ENCODE measurements at regions not wholly inside any gene's neighbourhood (a gene's known extent, or its start where the extent isn't known, plus 50 kb on each side); places are given as distances from the start of the nearest gene placed in this dataset.
"Not testable (repeated sequence)": the region's sequence is repeated elsewhere in the genome, so short reads cannot be mapped to it uniquely, and the experiment has no call there.

GRCh38 chr6:170193326-170193821 is 97.5 kb downstream of the DLL1 start:
- DNase-seq (ENCODE audit: low spot score): no peak

- DNase-seq (ENCODE audit: low spot score): no peak
Observed at GRCh38 chr6:170192905-170193304, 98.0 kb downstream of the DLL1 start.

DNA sequence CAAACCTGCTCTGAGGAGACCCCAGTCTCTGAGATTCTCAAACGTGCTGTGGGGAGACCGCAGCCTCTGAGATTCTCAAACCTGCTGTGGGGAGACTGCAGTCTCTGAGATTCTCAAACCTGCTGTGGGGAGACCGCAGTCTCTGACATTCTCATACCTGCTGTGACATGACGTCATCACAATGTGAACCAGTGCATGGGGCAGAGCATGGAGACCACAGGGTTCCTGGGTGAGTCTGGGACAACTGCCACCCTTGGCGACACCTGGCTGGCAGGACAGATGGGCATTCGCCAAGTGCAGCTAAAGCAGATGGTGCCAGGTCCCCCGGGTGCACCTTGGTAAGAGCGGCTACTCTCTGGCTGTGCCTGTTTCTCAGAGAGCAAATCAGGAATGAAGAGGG is 98.8 kb downstream of the DLL1 start:
- DNase-seq (ENCODE audit: low spot score): not testable (repeated sequence)

GRCh38 chr6:170190046-170190445 is 100.8 kb downstream of the DLL1 start:
- DNase-seq (ENCODE audit: low spot score): no peak

GRCh38 chr6:170189236-170189635 is 101.6 kb downstream of the DLL1 start:
- no peak for DNase-seq (ENCODE audit: low spot score)

DNA sequence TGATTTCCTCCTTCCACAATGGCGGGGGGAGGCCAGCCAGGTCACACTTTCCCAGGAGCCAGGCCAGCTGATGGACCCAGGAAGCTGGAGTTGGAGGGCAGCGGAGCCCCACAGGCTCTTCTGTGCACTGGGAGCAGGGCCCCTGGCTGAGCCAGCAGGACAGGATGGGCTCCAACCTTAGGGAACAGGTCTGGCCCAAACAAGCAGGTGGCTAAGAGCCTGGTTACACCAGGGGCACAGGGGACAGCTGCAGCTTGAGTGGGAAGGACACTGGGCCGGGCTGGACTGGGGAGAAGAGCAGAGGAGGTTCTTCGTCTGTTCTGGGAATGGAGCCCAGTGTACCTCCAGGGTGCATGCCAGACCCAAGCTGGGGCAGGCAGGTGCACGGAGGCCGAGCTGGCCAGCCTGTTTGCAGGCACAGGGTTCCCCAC is 102.3 kb downstream of the DLL1 start:
- DNase-seq (ENCODE audit: low spot score): no peak

GRCh38 chr6:170187669-170188566 is 103.0 kb downstream of the DLL1 start:
- no peak for DNase-seq (ENCODE audit: low spot score)

- no peak for DNase-seq (ENCODE audit: low spot score)
Observed at GRCh38 chr6:170186941-170187668, 103.8 kb downstream of the DLL1 start.

DNA sequence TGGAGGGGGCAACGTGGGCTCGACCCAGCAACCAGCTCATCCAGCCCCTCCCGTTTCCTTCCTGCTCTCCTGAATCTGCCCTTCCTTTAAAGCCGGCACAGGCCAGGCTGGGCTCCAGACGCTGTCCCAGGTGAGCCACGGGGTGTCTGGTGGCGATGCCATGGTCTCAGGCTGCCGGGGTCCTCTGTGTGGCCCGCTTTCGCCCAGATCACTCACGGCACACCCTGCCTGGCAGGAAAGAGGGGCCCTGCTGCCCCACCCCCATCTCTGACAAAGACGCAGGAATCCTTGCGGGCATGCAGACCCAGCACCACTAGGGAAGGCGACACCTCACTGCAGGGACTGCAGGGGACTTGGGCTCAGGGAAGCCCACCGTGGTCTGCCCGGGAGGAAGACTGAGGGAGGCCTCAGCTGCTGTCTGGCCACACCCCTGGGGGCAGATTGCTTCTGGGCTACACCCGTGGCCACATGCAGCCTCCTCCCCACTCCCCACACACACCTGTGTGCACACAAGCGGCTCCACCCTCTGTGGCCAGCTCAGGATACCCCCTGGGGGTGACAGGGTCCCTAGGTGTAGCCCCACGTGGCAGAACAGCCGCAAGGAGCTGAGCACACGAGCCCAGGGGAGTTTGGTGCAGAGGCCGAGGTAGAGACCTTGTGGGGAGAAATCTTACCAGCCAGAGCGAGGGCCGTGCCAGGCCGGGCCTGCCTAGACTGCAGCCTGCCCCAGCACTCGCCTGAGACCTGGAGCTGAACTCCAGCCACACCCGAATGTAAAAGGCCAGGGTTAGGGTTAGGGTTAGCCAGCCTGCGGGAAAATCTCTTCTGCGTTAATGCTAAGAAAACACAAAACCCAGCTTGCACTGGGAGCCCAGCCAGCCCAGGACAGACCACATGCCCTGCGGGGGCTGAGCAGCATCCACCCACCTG is 104.6 kb downstream of the DLL1 start:
- DNase-seq (ENCODE audit: low spot score): no peak

GRCh38 chr6:170185175-170185978 is 105.5 kb downstream of the DLL1 start:
- no peak for DNase-seq (ENCODE audit: low spot score)

GRCh38 chr6:170184316-170184715 is 106.6 kb downstream of the DLL1 start:
- DNase-seq (ENCODE audit: low spot score): no peak

GRCh38 chr6:170183521-170183920 is 107.4 kb downstream of the DLL1 start:
- DNase-seq (ENCODE audit: low spot score): no peak

DNA sequence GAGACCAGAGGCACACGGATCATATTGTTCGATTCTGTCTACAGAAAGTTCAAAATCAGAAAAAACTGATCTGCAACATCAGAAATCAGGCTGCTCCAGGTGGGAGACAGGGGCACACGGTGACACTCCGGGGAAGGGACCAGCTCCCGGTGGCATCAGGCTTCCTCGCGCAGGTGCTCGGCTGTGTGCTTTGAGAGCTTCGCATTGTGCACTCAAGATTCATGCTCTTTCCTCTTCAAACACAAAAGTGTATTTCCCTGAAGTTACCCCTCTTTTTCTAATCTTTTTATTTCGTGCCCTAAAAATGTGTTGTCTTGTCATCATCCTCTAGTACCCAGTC is 108.1 kb downstream of the DLL1 start:
- no peak for DNase-seq (ENCODE audit: low spot score)

DNA sequence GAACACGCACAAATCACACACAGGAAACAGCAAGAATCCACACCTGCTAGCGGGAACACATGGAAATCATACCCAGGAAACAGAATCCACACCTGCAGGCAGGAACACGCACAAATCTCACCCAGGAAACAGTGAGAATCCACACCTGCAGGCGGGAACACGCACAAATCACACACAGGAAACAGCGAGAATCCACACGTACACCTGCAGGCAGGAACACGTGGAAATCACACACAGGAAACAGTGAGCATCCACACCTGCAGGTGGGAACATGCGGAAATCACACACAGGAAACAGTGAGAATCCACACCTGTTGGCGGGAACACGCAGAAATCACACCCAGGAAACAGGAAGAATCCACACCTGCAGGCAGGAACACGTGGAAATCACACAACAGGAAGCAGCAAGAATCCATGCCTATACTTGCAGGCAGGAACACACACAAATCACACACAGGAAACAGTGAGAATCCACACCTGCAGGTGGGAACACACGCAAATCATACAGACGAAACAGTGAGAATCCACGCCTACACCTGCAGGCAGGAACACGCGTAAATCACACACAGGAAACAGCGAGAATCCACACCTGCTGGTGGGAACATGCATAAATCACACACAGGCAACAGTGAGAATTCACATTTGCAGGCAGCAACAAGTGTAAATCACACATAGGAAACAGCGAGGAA is 108.6 kb downstream of the DLL1 start:
- DNase-seq (ENCODE audit: low spot score): no peak

- no peak for DNase-seq (ENCODE audit: low spot score)
Observed at GRCh38 chr6:170181338-170181690, 109.6 kb downstream of the DLL1 start.

GRCh38 chr6:170180671-170181337 is 110.1 kb downstream of the DLL1 start:
- no peak for DNase-seq (ENCODE audit: low spot score)

DNA sequence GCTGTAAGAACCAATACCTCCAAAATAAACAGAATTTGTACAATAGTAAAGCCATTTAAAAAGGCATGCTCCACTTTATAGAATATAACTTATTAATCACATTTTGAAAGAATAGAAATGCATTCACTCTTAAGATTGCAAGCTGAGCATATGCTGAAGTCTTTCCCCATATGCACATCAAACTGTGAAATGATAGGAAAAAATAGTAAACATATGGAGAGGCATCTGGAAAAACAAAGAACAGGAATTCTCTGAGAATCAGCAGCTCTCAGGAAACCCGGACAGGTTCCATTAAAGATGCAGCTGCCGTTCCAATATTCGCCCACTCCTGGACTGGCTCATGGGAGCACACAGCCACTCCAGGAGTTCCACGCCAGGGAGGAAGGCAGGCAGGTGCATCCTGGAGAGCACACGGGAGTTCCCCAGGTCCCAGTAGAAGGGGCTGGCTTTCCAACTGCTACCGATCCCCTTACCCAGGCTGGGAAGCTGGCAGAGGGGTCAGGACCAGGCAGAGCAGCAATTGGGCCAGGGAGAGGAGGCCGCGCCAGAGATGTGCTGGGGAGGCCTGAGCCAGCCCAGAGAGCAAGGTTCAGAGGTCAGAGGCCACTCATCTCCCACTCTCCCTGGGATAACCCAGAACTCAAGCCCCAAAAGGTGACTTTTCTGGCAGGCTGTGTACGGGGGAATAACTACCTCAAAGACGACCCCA is 111.1 kb downstream of the DLL1 start:
- no peak for DNase-seq (ENCODE audit: low spot score)

DNA sequence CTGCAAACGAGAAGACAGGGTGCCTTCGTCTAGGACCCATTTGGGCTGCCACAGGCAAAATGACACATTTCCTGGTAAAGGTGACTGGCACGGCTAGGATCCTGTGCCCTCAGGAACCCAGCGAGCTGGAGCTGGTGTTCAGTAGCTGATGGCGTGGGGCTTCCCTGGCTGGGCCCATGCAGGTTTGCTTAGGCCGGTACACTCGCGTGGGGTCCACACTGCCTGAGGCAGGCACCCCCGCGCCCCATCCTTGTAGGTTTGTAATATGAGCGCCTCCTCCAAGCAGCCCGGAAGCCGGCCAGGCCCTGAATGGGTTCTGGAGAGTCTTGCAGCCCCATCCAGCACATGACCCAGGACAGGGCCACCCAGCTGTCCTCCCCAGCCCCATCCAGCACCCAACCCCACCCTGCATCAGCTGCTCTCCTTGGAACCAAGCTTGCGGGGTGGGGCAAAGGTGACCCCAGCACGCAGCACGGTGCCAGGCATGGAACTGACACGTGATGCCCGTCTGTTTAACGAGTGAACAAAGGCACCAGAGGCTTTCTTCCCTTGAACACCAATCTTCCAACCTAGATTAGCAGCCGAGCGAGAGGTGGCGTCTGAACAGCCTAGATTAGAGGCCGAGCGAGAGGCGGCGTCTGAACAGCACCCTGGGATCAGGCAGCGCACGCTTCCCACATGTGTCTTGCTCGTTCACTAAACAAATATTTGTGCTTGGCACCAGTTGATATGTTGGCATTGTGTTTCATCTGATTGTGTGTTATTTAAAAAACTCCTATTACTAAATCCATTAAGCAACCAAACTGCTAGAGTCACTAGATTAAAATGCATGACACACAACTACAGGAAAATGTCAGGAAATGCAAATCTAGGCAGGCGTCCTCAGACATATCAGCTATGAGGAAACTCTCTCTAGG is 112.1 kb downstream of the DLL1 start:
- DNase-seq (ENCODE audit: low spot score): no peak
